GM12801 (cell line): ENCODE measurements at regions not wholly inside any gene's neighbourhood (a gene's known extent, or its start where the extent isn't known, plus 50 kb on each side); places are given as distances from the start of the nearest gene placed in this dataset.

Experiments
- TF ChIP-seq, protein P1 (sequence below): IDR thresholded peaks from one replicate; pipeline ENCODE4 v1.5.1; 2011; ENCODE audit warnings: control low read depth; ENCODE audit not compliant: insufficient read length; ENCODE audit errors: extremely low read depth

DNA sequence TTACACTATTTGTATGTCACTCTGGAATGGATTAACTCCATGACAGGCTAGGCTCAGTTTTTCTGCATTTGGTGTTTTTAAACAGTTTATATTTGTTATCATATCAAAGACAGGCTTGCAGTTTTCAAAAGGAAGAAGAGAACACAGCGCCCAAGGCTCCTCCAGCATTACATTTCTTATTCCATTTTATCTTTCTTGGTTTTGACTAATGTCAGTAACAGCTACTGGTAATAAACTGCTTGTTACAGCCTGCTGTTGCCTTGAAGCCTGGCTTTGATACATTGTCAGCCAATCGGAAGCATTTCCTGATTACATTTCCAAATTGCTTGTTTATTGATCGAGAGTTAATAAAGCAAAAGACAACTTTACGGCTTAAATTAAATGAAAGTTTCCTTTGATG lies 166.0 kb upstream of the MDFIC start:
- TF ChIP-seq, protein P1, sequence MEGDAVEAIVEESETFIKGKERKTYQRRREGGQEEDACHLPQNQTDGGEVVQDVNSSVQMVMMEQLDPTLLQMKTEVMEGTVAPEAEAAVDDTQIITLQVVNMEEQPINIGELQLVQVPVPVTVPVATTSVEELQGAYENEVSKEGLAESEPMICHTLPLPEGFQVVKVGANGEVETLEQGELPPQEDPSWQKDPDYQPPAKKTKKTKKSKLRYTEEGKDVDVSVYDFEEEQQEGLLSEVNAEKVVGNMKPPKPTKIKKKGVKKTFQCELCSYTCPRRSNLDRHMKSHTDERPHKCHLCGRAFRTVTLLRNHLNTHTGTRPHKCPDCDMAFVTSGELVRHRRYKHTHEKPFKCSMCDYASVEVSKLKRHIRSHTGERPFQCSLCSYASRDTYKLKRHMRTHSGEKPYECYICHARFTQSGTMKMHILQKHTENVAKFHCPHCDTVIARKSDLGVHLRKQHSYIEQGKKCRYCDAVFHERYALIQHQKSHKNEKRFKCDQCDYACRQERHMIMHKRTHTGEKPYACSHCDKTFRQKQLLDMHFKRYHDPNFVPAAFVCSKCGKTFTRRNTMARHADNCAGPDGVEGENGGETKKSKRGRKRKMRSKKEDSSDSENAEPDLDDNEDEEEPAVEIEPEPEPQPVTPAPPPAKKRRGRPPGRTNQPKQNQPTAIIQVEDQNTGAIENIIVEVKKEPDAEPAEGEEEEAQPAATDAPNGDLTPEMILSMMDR = no peak

DNA sequence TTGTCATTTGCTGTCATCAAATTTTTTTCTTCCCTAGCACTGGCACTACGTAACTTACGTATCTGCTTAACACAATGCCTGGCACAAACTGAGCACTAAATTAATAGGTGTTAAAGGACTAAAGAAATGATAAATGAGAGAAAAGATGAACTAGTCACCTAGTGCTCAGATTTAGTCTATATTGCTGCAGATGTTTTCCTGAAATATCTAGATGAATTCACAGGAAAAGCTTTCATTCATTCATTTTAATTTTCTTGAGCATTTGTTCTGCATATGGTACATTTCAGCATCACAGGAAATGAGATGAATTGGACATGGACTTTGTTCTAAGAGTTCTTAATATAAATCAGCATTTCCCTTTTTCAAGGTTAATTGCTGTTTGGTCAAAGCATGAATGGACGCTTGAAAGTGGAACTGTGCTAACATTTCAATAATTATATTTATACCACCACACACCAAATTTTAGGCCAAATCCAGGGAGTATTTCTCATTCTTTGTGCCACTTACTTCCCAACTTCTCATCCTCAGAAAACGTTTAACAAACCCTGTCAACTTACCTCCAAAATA lies 163.2 kb upstream of the MDFIC start:
- TF ChIP-seq, protein P1 = no peak

DNA sequence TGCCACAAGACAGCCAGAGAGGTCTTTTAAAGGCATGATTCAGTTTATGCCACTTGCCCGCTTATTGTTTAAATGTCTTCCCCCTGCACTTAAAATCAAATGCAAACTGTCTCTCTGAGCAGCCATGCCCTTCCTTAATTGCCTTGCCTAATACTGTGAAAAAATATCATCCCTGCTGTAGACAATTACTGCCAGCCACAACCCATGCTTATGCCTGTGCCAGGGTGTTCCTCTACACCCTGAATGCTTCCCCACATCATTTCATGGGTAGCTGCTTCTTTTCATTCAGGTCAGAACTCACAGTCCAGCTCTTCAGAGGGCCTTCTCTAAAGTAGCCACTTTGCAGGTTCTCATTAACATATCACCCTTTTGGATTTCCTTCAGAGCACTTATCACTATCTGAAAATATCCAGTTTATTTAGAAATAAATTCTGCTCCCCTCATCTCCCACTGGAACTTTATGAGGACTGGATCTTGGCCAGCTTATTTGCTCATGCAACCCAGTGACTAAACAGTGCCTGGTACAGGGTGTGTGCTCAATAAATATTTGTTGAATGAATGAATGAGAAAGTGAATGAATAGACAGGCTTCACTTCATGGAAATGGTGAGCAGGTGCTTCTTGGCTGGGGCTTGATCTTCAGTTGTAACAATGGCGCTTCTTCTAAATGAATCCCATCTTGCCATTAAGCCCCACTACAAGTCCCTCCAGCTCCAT lies 162.4 kb upstream of the MDFIC start:
- TF ChIP-seq, protein P1 = no peak

DNA sequence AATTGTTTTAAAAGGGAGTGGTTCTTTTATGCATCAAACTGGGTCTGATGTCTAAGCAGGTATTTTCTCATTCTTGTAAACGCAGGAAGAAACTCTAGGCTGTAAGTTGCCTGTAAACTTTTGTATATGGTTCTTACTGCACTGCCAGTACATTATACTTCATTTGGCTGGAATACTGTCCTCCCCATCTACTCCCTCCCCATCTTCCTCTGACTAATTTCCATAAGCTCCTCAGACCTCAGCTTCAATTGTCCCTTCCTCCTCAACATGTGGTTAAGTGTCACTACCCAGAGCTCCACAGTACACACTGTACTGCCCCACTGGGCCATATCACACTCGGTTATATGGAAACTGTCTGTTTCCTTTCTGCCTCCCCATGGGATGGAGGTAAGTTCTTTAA lies 161.4 kb upstream of the MDFIC start:
- TF ChIP-seq, protein P1 = no peak

DNA sequence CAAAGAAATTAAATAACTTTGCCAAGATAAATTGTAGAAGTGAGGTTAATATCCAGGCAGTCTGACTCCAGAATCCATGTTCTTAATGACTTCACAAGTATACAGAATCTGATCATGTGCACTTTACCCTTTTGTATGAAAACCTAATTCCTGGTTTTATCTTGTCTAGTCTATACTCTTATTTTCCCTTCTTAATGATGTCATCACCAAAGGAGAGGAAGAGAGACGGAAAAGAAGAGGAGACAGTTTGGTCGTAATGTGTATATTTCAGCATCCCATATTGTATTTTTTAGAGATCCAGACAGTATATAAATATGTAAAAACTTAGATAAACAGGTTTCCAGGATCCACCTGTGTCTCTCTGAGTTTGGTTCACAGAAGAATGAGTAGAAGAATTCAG lies 159.9 kb upstream of the MDFIC start:
- TF ChIP-seq, protein P1 = no peak

DNA sequence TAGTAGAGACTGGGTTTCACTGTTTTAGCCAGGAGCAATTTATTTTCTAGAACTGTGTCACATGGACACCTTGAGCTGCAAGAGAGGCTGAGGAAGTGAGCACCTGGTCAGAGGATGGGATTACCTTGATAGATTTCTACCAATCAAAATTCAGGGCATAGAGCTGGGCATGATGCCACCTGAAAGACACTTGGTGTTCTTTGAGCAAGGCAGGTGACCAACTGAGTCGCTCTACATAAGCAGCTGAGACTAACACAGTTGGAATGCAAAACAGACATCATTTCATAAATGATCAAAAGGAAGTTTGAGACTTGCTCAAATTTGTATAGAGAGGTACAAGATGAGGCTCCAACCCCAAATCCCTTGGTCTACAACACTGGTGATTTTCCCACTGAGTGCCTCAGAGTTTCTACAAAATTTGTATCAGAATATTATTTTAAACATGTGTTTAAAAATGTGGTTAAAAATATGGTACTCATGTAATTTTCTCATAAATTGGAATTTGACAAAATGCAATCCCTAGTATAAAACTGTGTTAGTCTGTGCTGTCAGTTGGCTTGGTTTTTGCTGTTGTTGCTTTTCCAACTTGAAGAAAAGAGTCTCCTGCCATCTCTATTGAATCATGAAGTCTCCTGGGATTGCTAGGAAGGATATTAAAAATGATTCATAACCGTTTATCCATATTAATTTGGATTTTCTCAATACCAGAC lies 156.4 kb upstream of the MDFIC start:
- TF ChIP-seq, protein P1 = no peak

DNA sequence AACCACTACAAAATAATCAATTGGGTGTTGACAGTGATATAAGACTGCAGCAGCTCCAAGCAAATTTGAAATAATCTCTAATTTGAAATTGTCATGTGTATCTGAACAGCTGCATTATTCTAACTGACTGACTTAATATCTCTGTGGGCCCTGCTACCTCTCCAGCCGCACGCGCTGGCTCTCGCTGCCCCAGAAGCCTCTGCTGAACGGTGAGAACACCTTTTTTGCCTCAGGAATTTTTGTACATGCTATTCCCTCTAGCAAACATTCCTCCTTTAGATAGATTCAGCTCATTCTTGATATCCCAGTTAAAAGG lies 155.9 kb upstream of the MDFIC start:
- TF ChIP-seq, protein P1 = no peak
